MM.1S (cell line): ENCODE measurements at regions not wholly inside any gene's neighbourhood (a gene's known extent, or its start where the extent isn't known, plus 50 kb on each side); places are given as distances from the start of the nearest gene placed in this dataset.

Experiments used
- DNase-seq: peaks from one replicate; pipeline ENCODE4 v3.0.0-alpha.2; 2015
- H2AFZ ChIP-seq: fragments of 300-600 bp; sonication (generic); 2 replicates; pipeline ENCODE4 v1.6.0; 2016; ENCODE audit warnings: antibody characterized with exemption, low read length
- H3F3A ChIP-seq: fragments of 300-600 bp; sonication (generic); 2 replicates; pipeline ENCODE4 v1.6.1; 2016; ENCODE audit warnings: mild to moderate bottlenecking, antibody characterized with exemption, low read length, moderate library complexity, mixed read lengths; ENCODE audit not compliant: insufficient read depth
- H3K27ac ChIP-seq: fragments of 300-600 bp; sonication (generic); 2 replicates; pipeline ENCODE4 v1.5.1; 2016; ENCODE audit warnings: mild to moderate bottlenecking, low read length
- H3K27me3 ChIP-seq: fragments of 300-600 bp; sonication (generic); replicated peaks from 2 replicates; pipeline ENCODE4 v1.6.0; 2016; ENCODE audit warnings: low read length; ENCODE audit not compliant: insufficient read depth
- H3K36me3 ChIP-seq: fragments of 300-600 bp; sonication (generic); replicated peaks from 2 replicates; pipeline ENCODE4 v1.6.1; 2016; ENCODE audit warnings: mild to moderate bottlenecking, low read length, mixed read lengths; ENCODE audit not compliant: insufficient read depth
- H3K4me1 ChIP-seq: fragments of 300-600 bp; sonication (generic); 2 replicates; pipeline ENCODE4 v1.6.1; 2016; ENCODE audit warnings: low read length, mixed read lengths
- H3K4me2 ChIP-seq: fragments of 300-600 bp; sonication (generic); 2 replicates; pipeline ENCODE4 v1.6.0; 2016; ENCODE audit warnings: low read depth, low read length
- H3K4me3 ChIP-seq: fragments of 300-600 bp; sonication (generic); 2 replicates; pipeline ENCODE4 v1.5.1; 2016; ENCODE audit warnings: low read length, mixed read lengths
- H3K79me2 ChIP-seq: fragments of 300-600 bp; sonication (generic); 2 replicates; pipeline ENCODE4 v1.6.1; 2016; ENCODE audit warnings: mixed run types, low read length, mixed read lengths
- H3K9ac ChIP-seq: fragments of 300-600 bp; sonication (generic); 2 replicates; pipeline ENCODE4 v1.6.1; 2016; ENCODE audit warnings: low read length, mixed read lengths
- H3K9me2 ChIP-seq: fragments of 300-600 bp; sonication (generic); replicated peaks from 2 replicates; pipeline ENCODE4 v1.6.1; 2016; ENCODE audit warnings: mild to moderate bottlenecking, low read length, mixed read lengths; ENCODE audit not compliant: insufficient read depth
- H3K9me3 ChIP-seq: fragments of 300-600 bp; sonication (generic); replicated peaks from 2 replicates; pipeline ENCODE4 v1.6.1; 2016; ENCODE audit warnings: mild to moderate bottlenecking, low read length, mixed read lengths; ENCODE audit not compliant: insufficient read depth
- H4K20me1 ChIP-seq: fragments of 300-600 bp; sonication (generic); 2 replicates; pipeline ENCODE4 v1.6.1; 2016; ENCODE audit warnings: mild to moderate bottlenecking, low read length, moderate library complexity, mixed read lengths; ENCODE audit not compliant: insufficient read depth
- CTCF ChIP-seq: fragments of 300-600 bp; sonication (generic); IDR thresholded peaks from 2 replicates; pipeline ENCODE4 v1.5.1; 2016; ENCODE audit warnings: antibody characterized with exemption, low read length, mixed read lengths
- EZH2 ChIP-seq: fragments of 300-600 bp; sonication (generic); optimal IDR thresholded peaks from 2 replicates; pipeline ENCODE3; 2017; ENCODE audit warnings: low read depth, mild to moderate bottlenecking, antibody characterized with exemption, low read length, mixed read lengths
- EZH2phosphoT487 ChIP-seq: fragments of 300-600 bp; sonication (generic); IDR thresholded peaks from 2 replicates; pipeline ENCODE4 v1.6.1; 2018; ENCODE audit warnings: antibody characterized with exemption, low read length

- Histone ChIP-seq H3K9me2 (no peaks in the 10 kb centered on the region), H3K9me3 (no peaks in the 10 kb centered on the region), H3K27ac (no peak overlapping the region), H3K9ac (no peak overlapping the region), H3K4me1 (no peaks in the 10 kb centered on the region), H3K79me2 (no peaks in the 10 kb centered on the region), H3K4me2 (no peak overlapping the region), H3K4me3 (no peak overlapping the region), H3K27me3 (no peaks in the 10 kb centered on the region), H4K20me1 (no peaks in the 10 kb centered on the region), H2AFZ (no peak overlapping the region), H3K36me3 (no peaks in the 10 kb centered on the region), H3F3A (no peaks in the 10 kb centered on the region)
- no peak for TF ChIP-seq CTCF
- no peak for TF ChIP-seq EZH2phosphoT487
- no peak for TF ChIP-seq EZH2
- no peak for DNase-seq
Observed at GRCh38 chr5:144103611-144104485, 66.6 kb downstream of the YIPF5 start.

- TF ChIP-seq EZH2 (no peak), CTCF (no peak), EZH2phosphoT487 (no peak)
- H3K9me2 ChIP-seq = no peaks in the 10 kb centered on the region
- no peak overlapping the region for H3K9ac ChIP-seq
- H3K27me3 ChIP-seq = no peaks in the 10 kb centered on the region
- no peak overlapping the region for H3K4me3 ChIP-seq
- H3K27ac ChIP-seq = no peak overlapping the region
- no peaks in the 10 kb centered on the region for H4K20me1 ChIP-seq
- no peak overlapping the region for H2AFZ ChIP-seq
- no peaks in the 10 kb centered on the region for H3K9me3 ChIP-seq
- no peaks in the 10 kb centered on the region for H3K79me2 ChIP-seq
- no peak overlapping the region for H3K4me2 ChIP-seq
- no peaks in the 10 kb centered on the region for H3F3A ChIP-seq
- no peak for DNase-seq
- no peaks in the 10 kb centered on the region for H3K36me3 ChIP-seq
- H3K4me1 ChIP-seq = no peaks in the 10 kb centered on the region
Observed at GRCh38 chr5:144105371-144105770, 65.1 kb downstream of the YIPF5 start.

GRCh38 chr5:144108131-144108530 is 62.3 kb downstream of the YIPF5 start:
- Histone ChIP-seq H3K9me2 (no peaks in the 10 kb centered on the region), H3K27me3 (no peaks in the 10 kb centered on the region), H4K20me1 (no peaks in the 10 kb centered on the region), H3K4me3 (no peak overlapping the region), H2AFZ (no peak overlapping the region), H3F3A (no peaks in the 10 kb centered on the region), H3K27ac (no peak overlapping the region), H3K9ac (no peak overlapping the region), H3K36me3 (no peaks in the 10 kb centered on the region), H3K79me2 (no peaks in the 10 kb centered on the region), H3K4me2 (no peak overlapping the region), H3K9me3 (no peaks in the 10 kb centered on the region), H3K4me1 (no peaks in the 10 kb centered on the region)
- no peak for TF ChIP-seq EZH2phosphoT487
- TF ChIP-seq EZH2 = no peak
- no peak for TF ChIP-seq CTCF
- no peak for DNase-seq
